ENCODE measurements at regions not wholly inside any gene's neighbourhood (a gene's known extent, or its start where the extent isn't known, plus 50 kb on each side); places are given as distances from the start of the nearest gene placed in this dataset.

DNA sequence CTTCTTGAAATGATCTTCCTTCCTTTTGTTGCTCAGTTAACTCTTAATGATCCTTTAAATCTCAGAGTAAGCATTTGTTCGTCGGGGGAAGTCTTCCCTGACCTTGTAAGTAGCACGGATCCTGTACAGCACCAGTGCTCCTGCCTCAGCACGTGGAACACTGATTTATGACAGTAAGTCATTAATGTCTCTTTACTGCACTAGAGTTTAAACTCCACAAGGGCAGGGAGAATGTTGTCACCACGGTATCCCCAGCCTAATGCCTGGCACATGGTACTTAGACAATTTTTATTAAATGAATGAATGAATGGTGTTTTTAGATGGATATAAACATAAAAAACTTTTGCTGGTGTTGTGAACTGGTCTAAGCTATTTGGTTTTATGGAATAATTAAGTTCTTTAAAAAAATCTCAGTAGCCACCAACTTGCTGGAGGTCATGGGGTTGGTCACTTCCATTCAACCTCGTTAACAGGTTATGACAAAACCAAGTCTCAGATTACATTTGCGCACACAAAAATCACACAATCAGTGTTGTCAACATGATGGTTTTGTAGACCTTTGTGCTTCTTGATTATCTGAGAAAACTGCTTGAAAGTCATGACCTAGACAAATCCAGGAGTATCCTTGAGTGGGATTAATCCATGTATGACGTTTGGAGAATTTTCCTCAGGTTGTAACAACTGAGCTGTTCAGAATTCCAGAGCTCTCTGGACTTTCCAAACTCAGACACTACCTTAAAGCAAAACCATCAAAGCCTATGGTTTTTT is 326.9 kb downstream of the DUSP10 start:
- no TSS peak for BruUV-seq (replicated peaks)
- intact Hi-C loops (cut with micrococcal nuclease), result no loop called here
- no peaks in the 10 kb centered on the region for H3K36me3 ChIP-seq (ENCODE audit: low read depth, low read length)
- no peak overlapping the region for H3K27ac ChIP-seq (ENCODE audit: low read length)
- no peaks in the 10 kb centered on the region for H3K79me2 ChIP-seq (ENCODE audit: low read length)
- H3F3A ChIP-seq (ENCODE audit: low read length, unreplicated experiment), result no peaks in the 10 kb centered on the region
- no peaks in the 10 kb centered on the region for H3K9me3 ChIP-seq (ENCODE audit: low read length)
- ChIA-PET POLR2A (ENCODE audit: unreplicated experiment) (no interaction called here), CTCF (no interaction called here)
- no peaks in the 10 kb centered on the region for H3K4me1 ChIP-seq (ENCODE audit: insufficient read depth, low read length)
- no peaks in the 10 kb centered on the region for H3K9me2 ChIP-seq (replicated peaks; ENCODE audit: low read length)
- ATAC-seq (no peak), DNase-seq (no peak)
- no peak overlapping the region for H3K4me2 ChIP-seq (ENCODE audit: low read length)
- no peak overlapping the region for H3K4me3 ChIP-seq (ENCODE audit: low read length)
- H3K9ac ChIP-seq (ENCODE audit: low read length), result no peak overlapping the region
- no peak overlapping the region for H2AFZ ChIP-seq (ENCODE audit: low read length)
- H3K27me3 ChIP-seq (ENCODE audit: low read length), result no peaks in the 10 kb centered on the region
- H4K20me1 ChIP-seq (ENCODE audit: low read length), result no peaks in the 10 kb centered on the region
- TF ChIP-seq EZH2 (IDR thresholded peaks at IDR 0.05; ENCODE audit: low read length, unreplicated experiment), result no peak
- TF ChIP-seq, protein P1, sequence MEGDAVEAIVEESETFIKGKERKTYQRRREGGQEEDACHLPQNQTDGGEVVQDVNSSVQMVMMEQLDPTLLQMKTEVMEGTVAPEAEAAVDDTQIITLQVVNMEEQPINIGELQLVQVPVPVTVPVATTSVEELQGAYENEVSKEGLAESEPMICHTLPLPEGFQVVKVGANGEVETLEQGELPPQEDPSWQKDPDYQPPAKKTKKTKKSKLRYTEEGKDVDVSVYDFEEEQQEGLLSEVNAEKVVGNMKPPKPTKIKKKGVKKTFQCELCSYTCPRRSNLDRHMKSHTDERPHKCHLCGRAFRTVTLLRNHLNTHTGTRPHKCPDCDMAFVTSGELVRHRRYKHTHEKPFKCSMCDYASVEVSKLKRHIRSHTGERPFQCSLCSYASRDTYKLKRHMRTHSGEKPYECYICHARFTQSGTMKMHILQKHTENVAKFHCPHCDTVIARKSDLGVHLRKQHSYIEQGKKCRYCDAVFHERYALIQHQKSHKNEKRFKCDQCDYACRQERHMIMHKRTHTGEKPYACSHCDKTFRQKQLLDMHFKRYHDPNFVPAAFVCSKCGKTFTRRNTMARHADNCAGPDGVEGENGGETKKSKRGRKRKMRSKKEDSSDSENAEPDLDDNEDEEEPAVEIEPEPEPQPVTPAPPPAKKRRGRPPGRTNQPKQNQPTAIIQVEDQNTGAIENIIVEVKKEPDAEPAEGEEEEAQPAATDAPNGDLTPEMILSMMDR (conservative IDR thresholded peaks at IDR 0.05; ENCODE audit: low read depth, low read length), result no peak
- no peak for TF ChIP-seq EZH2phosphoT487 (IDR thresholded peaks at IDR 0.05; ENCODE audit: borderline replicate concordance, low read length)

DNA sequence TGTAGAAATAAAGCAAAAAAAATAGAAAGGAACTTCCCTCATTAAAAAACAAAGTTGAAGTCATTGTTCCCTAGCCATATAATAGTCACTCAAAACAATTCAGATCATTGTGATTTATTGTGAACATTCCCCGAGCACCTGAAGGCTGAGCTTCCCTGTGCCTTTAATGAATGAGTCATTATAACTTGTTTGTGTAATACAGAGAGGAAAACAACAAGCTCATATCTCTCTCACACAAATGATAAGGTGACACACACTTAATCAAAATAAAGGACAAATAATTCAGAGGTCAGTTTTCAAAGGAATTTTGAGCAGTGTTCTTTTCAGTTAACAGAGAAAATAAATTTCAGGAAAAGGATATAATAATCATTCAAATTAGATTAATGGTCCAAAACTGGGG is 326.2 kb downstream of the DUSP10 start:
- ChIA-PET CTCF (interaction anchor here (0.7 kb wide), 1 partner anchor 152 kb away, joined by 3 read pairs; no protein-coding TSS in a partner anchor), POLR2A (ENCODE audit: unreplicated experiment) (no interaction called here)
- H3K9me2 ChIP-seq (replicated peaks; ENCODE audit: low read length), result no peaks in the 10 kb centered on the region
- DNase-seq, result no peak
- no peaks in the 10 kb centered on the region for H3K36me3 ChIP-seq (ENCODE audit: low read depth, low read length)
- H3K79me2 ChIP-seq (ENCODE audit: low read length), result no peaks in the 10 kb centered on the region
- H3K9ac ChIP-seq (ENCODE audit: low read length), result no peak overlapping the region
- TF ChIP-seq EZH2 (IDR thresholded peaks at IDR 0.05; ENCODE audit: low read length, unreplicated experiment) (no peak), EZH2phosphoT487 (IDR thresholded peaks at IDR 0.05; ENCODE audit: borderline replicate concordance, low read length) (no peak)
- TF ChIP-seq, protein P1 (conservative IDR thresholded peaks at IDR 0.05; ENCODE audit: low read depth, low read length), result no peak
- H3K4me3 ChIP-seq (ENCODE audit: low read length), result no peak overlapping the region
- no peaks in the 10 kb centered on the region for H3K27me3 ChIP-seq (ENCODE audit: low read length)
- no peaks in the 10 kb centered on the region for H3F3A ChIP-seq (ENCODE audit: low read length, unreplicated experiment)
- H3K27ac ChIP-seq (ENCODE audit: low read length), result no peak overlapping the region
- no peaks in the 10 kb centered on the region for H3K4me1 ChIP-seq (ENCODE audit: insufficient read depth, low read length)
- no TSS peak for BruUV-seq (replicated peaks)
- no peak overlapping the region for H2AFZ ChIP-seq (ENCODE audit: low read length)
- H4K20me1 ChIP-seq (ENCODE audit: low read length), result no peaks in the 10 kb centered on the region
- intact Hi-C loops (cut with micrococcal nuclease), result no loop called here
- no peaks in the 10 kb centered on the region for H3K9me3 ChIP-seq (ENCODE audit: low read length)
- no peak overlapping the region for H3K4me2 ChIP-seq (ENCODE audit: low read length)
- peak; percentile 29; the same call in 1 of the 2 replicates for ATAC-seq

DNA sequence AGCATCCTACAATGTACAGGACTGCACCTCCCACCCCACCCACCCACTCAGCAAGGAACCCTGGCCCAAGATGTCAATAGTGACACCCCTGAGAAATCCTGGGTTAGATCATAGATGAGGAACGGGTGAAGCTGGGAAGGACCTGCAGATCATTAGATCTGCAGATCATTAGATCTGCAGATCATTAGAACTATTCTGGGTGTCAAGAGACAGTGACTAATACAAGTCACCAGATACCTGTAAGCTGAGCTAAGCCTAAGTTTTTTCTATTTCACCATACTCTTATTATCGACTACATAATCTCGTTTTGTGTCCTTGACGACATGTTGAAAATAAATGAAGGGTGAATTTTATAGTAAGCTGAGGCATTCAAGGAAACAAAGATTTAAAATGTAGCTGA is 325.7 kb downstream of the DUSP10 start:
- intact Hi-C loops (cut with micrococcal nuclease), result no loop called here
- DNase-seq (no peak), ATAC-seq (no peak)
- no peaks in the 10 kb centered on the region for H3K9me3 ChIP-seq (ENCODE audit: low read length)
- ChIA-PET POLR2A (ENCODE audit: unreplicated experiment) (no interaction called here), CTCF (interaction anchor here (0.7 kb wide), 1 partner anchor 153 kb away, joined by 3 read pairs; no protein-coding TSS in a partner anchor)
- no peaks in the 10 kb centered on the region for H3K79me2 ChIP-seq (ENCODE audit: low read length)
- H3K4me2 ChIP-seq (ENCODE audit: low read length), result no peak overlapping the region
- H3K27me3 ChIP-seq (ENCODE audit: low read length), result no peaks in the 10 kb centered on the region
- H3K4me1 ChIP-seq (ENCODE audit: insufficient read depth, low read length), result no peaks in the 10 kb centered on the region
- no peaks in the 10 kb centered on the region for H3K9me2 ChIP-seq (replicated peaks; ENCODE audit: low read length)
- no peak for TF ChIP-seq EZH2phosphoT487 (IDR thresholded peaks at IDR 0.05; ENCODE audit: borderline replicate concordance, low read length)
- TF ChIP-seq EZH2 (IDR thresholded peaks at IDR 0.05; ENCODE audit: low read length, unreplicated experiment), result no peak
- TF ChIP-seq, protein P1 (conservative IDR thresholded peaks at IDR 0.05; ENCODE audit: low read depth, low read length), result no peak
- H3K27ac ChIP-seq (ENCODE audit: low read length), result no peak overlapping the region
- H3K9ac ChIP-seq (ENCODE audit: low read length), result no peak overlapping the region
- H3K36me3 ChIP-seq (ENCODE audit: low read depth, low read length), result no peaks in the 10 kb centered on the region
- no peak overlapping the region for H3K4me3 ChIP-seq (ENCODE audit: low read length)
- BruUV-seq (replicated peaks), result no TSS peak
- no peak overlapping the region for H2AFZ ChIP-seq (ENCODE audit: low read length)
- no peaks in the 10 kb centered on the region for H4K20me1 ChIP-seq (ENCODE audit: low read length)
- no peaks in the 10 kb centered on the region for H3F3A ChIP-seq (ENCODE audit: low read length, unreplicated experiment)

Data from PC-3 (cell line).